ENCODE measurements at regions not wholly inside any gene's neighbourhood (a gene's known extent, or its start where the extent isn't known, plus 50 kb on each side); places are given as distances from the start of the nearest gene placed in this dataset.

DNA sequence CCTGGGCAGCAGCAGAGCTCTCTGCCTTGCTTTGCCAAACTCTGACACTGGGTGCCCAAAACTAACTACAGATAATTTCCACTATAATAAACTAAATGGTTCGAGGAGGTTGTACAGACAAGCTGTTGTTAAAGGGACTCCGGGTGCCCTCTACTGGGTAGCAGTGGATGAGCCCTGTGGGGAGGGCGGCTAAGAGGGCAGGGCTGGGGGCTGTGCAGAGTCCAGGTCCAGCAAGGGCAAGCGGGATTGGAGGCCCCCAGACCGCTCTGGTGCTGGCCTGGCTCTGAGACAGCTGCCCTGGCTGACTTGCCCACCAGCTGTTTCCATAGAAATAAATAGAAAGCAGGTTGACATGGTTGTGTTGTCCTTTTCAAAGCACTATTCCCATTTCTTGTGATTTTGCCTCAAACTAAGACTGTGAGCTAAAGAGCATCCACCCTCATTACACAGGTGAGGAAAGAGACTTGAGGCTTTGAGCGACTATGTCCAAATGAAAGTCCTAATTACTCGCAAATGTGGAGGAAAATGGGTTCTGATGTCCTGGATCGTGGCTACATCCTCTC, 167.6 kb upstream of the CST7 start:
- H4K8ac ChIP-seq (ENCODE audit: low read depth in 2 of 2, low read length in 2 of 2) = no peak overlapping the region
- no peak overlapping the region for H2AK9ac ChIP-seq (replicated peaks; ENCODE audit: low read depth, low read length, poor library complexity)
- in situ Hi-C loops (cut with MboI; ENCODE audit: low sequenced_read_pairs) = no loop called here
- no peak overlapping the region for H3K23ac ChIP-seq (ENCODE audit: low read depth, low read length)
- no peak overlapping the region for H4K5ac ChIP-seq (ENCODE audit: low read depth, low read length)
- no peak overlapping the region for H3K18ac ChIP-seq (ENCODE audit: low read depth, low read length)
- H2AK5ac ChIP-seq (ENCODE audit: low read depth, low read length) = no peak overlapping the region
- no peak overlapping the region for H4K91ac ChIP-seq (ENCODE audit: insufficient read depth, low read depth, low read length)
- BruUV-seq (replicated peaks) = no TSS peak
- no peak overlapping the region for H2BK20ac ChIP-seq (ENCODE audit: low read depth, low read length)
- no peaks in the 10 kb centered on the region for H4K20me1 ChIP-seq (ENCODE audit: insufficient read depth, low read length)
- H3K4me1 ChIP-seq (ENCODE audit: control insufficient read depth, insufficient read depth, low read length) = no peaks in the 10 kb centered on the region
- dilution Hi-C loops (cut with HindIII; ENCODE audit: low sequenced_read_pairs, unreplicated experiment) = no loop called here
- no peaks in the 10 kb centered on the region for H3K9me1 ChIP-seq (ENCODE audit: insufficient read depth, low read length)
- 33% methylated on average over 3 of the region's 8 CpGs; no CpG with 5 or more reads in 1 of the 2 experiments for WGBS, 2 experiments (ENCODE audit: extremely low coverage in 2 of 2, insufficient read length in 1 of 2)
- no peak overlapping the region for H3K14ac ChIP-seq (replicated peaks; ENCODE audit: low read depth, low read length)
- H3K27ac ChIP-seq (ENCODE audit: insufficient read depth, low read length) = no peak overlapping the region
- no peak overlapping the region for H2BK5ac ChIP-seq (ENCODE audit: low read depth, low read length, poor library complexity, severe bottlenecking)
- no peak overlapping the region for H3K4me3 ChIP-seq (ENCODE audit: insufficient read depth, low read depth, low read length)
- no peak overlapping the region for H3K9ac ChIP-seq (ENCODE audit: low read depth, low read length)
- no peaks in the 10 kb centered on the region for H3K79me1 ChIP-seq (ENCODE audit: low read depth in 1 of 2, low read length in 2 of 2)
- H3K27me3 ChIP-seq (ENCODE audit: control insufficient read depth, insufficient read depth, low read length) = peaks cover 43% of the 10 kb centered on the region
- no peaks in the 10 kb centered on the region for H3K36me3 ChIP-seq (ENCODE audit: control insufficient read depth, insufficient read depth, low read length)
- TF ChIP-seq BHLHE40 (IDR thresholded peaks at IDR 0.05; ENCODE audit: low read depth, low read length) (no peak), RCOR1 (IDR thresholded peaks at IDR 0.05; ENCODE audit: insufficient replicate concordance, low read length) (no peak), MXI1 (IDR thresholded peaks at IDR 0.05; ENCODE audit: borderline replicate concordance, low read depth, low read length) (no peak), SMC3 (IDR thresholded peaks at IDR 0.05; ENCODE audit: low read depth, low read length) (peak; percentile 51), POLR2A (IDR thresholded peaks at IDR 0.05; ENCODE audit: low read depth, low read length) (no peak), CHD1 (IDR thresholded peaks at IDR 0.05; ENCODE audit: low read depth, low read length) (no peak), CEBPB (IDR thresholded peaks at IDR 0.05; ENCODE audit: low read depth, low read length) (no peak), MAFK (IDR thresholded peaks at IDR 0.05; ENCODE audit: low read depth, low read length) (no peak), RFX5 (IDR thresholded peaks at IDR 0.05; ENCODE audit: low read depth, low read length) (no peak), FOS (IDR thresholded peaks at IDR 0.05; ENCODE audit: low read depth, low read length) (no peak), MAZ (IDR thresholded peaks at IDR 0.05; ENCODE audit: borderline replicate concordance, low read depth, low read length) (no peak), NFE2L2 (IDR thresholded peaks at IDR 0.05; ENCODE audit: low read depth, low read length) (no peak), RAD21 (IDR thresholded peaks at IDR 0.05; ENCODE audit: low read length) (peak; percentile 71)
- TF ChIP-seq, protein P1, sequence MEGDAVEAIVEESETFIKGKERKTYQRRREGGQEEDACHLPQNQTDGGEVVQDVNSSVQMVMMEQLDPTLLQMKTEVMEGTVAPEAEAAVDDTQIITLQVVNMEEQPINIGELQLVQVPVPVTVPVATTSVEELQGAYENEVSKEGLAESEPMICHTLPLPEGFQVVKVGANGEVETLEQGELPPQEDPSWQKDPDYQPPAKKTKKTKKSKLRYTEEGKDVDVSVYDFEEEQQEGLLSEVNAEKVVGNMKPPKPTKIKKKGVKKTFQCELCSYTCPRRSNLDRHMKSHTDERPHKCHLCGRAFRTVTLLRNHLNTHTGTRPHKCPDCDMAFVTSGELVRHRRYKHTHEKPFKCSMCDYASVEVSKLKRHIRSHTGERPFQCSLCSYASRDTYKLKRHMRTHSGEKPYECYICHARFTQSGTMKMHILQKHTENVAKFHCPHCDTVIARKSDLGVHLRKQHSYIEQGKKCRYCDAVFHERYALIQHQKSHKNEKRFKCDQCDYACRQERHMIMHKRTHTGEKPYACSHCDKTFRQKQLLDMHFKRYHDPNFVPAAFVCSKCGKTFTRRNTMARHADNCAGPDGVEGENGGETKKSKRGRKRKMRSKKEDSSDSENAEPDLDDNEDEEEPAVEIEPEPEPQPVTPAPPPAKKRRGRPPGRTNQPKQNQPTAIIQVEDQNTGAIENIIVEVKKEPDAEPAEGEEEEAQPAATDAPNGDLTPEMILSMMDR (conservative IDR thresholded peaks at IDR 0.05; ENCODE audit: low read depth, low read length) = peak; percentile 58
- TF ChIP-seq, protein P2, sequence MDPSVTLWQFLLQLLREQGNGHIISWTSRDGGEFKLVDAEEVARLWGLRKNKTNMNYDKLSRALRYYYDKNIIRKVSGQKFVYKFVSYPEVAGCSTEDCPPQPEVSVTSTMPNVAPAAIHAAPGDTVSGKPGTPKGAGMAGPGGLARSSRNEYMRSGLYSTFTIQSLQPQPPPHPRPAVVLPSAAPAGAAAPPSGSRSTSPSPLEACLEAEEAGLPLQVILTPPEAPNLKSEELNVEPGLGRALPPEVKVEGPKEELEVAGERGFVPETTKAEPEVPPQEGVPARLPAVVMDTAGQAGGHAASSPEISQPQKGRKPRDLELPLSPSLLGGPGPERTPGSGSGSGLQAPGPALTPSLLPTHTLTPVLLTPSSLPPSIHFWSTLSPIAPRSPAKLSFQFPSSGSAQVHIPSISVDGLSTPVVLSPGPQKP (IDR thresholded peaks at IDR 0.05; ENCODE audit: borderline replicate concordance, low read depth, low read length) = no peak
- TF ChIP-seq, protein P3, sequence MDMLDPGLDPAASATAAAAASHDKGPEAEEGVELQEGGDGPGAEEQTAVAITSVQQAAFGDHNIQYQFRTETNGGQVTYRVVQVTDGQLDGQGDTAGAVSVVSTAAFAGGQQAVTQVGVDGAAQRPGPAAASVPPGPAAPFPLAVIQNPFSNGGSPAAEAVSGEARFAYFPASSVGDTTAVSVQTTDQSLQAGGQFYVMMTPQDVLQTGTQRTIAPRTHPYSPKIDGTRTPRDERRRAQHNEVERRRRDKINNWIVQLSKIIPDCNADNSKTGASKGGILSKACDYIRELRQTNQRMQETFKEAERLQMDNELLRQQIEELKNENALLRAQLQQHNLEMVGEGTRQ (IDR thresholded peaks at IDR 0.05; ENCODE audit: low read depth, low read length) = no peak
- peak; percentile 87 for ATAC-seq (ENCODE audit: low read depth)
- no peak overlapping the region for H2BK120ac ChIP-seq (ENCODE audit: low read depth, low read length)
- intact Hi-C loops (cut with micrococcal nuclease) = loop anchor here (1.0 to 2.0 kb wide), 2 partner anchors 137 to 621 kb away; no protein-coding TSS in a partner anchor
- H3K9me3 ChIP-seq (ENCODE audit: control insufficient read depth, insufficient read depth, low read length) = no peaks in the 10 kb centered on the region
- no peak overlapping the region for H3K4ac ChIP-seq (ENCODE audit: low read depth, low read length)
- DNase-seq = peak; percentile 36
- H3K56ac ChIP-seq (ENCODE audit: extremely low read depth, insufficient read depth, low read length) = no peak overlapping the region
- ChIA-PET CTCF (interaction anchor here (0.8 kb wide), 1 partner anchor 20 kb away, joined by 4 read pairs; no protein-coding TSS in a partner anchor), POLR2A (ENCODE audit: unreplicated experiment) (no interaction called here)
- H2BK15ac ChIP-seq (ENCODE audit: low read depth, low read length) = no peak overlapping the region
- no peak overlapping the region for H2AFZ ChIP-seq (replicated peaks; ENCODE audit: low read length, poor library complexity)
- H3K4me2 ChIP-seq (ENCODE audit: low read depth, low read length) = no peak overlapping the region
